ENCODE measurements at regions not wholly inside any gene's neighbourhood (a gene's known extent, or its start where the extent isn't known, plus 50 kb on each side); places are given as distances from the start of the nearest gene placed in this dataset.

DNA sequence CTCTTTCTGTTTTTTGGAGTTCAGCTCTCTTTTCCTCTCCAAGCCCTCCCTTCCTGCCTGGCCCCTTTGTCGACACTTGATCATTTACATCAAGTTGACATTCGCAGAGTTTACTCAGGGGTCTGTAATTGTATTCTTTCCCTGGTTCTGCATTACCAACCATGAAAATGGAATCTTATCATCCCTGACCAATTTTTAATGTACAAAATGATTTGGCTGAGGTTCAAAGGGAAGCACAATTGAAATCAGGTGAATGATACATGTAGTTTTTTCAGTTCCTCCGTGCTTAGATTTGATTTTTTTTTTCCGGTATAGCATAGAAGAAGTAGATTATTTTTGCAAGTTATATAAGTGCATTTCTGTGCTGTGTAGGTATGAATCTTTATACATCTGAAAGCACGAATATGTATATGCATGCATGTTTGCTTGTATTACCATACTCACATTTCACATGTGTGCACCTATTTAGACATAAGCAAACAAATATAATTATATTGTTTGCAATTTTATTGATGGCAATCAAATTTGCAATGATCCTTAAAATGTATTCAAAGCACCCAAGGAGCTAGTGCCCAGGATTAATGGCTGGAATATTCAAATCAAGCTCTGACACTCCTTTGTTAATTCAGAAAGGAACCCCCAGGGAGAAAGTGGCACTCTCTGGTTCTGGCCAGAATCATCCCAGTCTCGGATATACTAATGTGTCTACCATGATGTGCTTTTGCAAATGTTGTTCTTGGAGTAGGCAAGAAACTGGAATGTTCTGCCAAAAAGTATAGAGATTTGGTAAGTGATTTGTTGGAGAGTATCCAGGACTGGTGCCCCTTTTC lies 189.3 kb downstream of the VRK1 start:
- H3K27ac Mint-ChIP-seq = no peak overlapping the region
- H3K36me3 Mint-ChIP-seq = peaks cover 5% of the 10 kb centered on the region; the same call in 1 of the 2 replicates
- ChIA-PET POLR2A (no interaction called here), CTCF (no interaction called here)
- no peak for ATAC-seq
- no peak for DNase-seq (ENCODE audit: low spot score)
- H3K27me3 Mint-ChIP-seq (ENCODE audit: low read depth) = no peaks in the 10 kb centered on the region
- peaks cover 33% of the 10 kb centered on the region for H3K4me1 Mint-ChIP-seq
- H3K4me3 Mint-ChIP-seq = no peak overlapping the region
- TF ChIP-seq ELF4 (CRISPR knock-in tag; IDR thresholded peaks at IDR 0.05; ENCODE audit: low read depth) (no peak), CBFB (CRISPR knock-in tag; IDR thresholded peaks at IDR 0.05; ENCODE audit: low read depth) (no peak)
- TF ChIP-seq, protein P1, sequence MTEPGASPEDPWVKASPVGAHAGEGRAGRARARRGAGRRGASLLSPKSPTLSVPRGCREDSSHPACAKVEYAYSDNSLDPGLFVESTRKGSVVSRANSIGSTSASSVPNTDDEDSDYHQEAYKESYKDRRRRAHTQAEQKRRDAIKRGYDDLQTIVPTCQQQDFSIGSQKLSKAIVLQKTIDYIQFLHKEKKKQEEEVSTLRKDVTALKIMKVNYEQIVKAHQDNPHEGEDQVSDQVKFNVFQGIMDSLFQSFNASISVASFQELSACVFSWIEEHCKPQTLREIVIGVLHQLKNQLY (CRISPR knock-in tag; IDR thresholded peaks at IDR 0.05) = no peak
- peaks cover 27% of the 10 kb centered on the region for H3K9me3 Mint-ChIP-seq

DNA sequence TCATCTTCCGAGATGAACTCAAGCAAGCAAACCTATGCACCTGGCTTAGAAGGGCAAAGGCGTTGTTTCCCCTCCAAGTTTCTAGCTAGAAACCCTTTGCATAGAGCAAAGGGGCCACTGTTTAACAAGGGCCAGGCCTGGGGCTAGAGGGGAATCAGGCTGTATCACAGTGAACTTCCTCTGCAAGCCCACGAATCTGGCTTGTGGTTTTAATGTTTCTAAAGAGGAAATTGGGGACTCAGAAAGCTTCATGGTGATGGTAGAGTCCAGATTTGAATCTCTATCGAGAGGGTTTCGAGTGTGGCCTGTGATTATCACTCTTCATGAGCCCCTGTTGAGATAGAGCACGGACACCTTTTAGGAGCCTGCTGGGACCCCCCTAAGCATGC lies 189.9 kb downstream of the VRK1 start:
- Mint-ChIP-seq H3K36me3 (peaks cover 5% of the 10 kb centered on the region; the same call in 1 of the 2 replicates), H3K27ac (no peak overlapping the region), H3K4me3 (no peak overlapping the region), H3K27me3 (ENCODE audit: low read depth) (no peaks in the 10 kb centered on the region), H3K9me3 (peaks cover 23% of the 10 kb centered on the region), H3K4me1 (peaks cover 33% of the 10 kb centered on the region)
- ChIA-PET POLR2A (no interaction called here), CTCF (no interaction called here)
- no peak for ATAC-seq
- DNase-seq (ENCODE audit: low spot score) = no peak
- TF ChIP-seq HMGA2 (CRISPR knock-in tag; IDR thresholded peaks at IDR 0.05) = no peak

DNA sequence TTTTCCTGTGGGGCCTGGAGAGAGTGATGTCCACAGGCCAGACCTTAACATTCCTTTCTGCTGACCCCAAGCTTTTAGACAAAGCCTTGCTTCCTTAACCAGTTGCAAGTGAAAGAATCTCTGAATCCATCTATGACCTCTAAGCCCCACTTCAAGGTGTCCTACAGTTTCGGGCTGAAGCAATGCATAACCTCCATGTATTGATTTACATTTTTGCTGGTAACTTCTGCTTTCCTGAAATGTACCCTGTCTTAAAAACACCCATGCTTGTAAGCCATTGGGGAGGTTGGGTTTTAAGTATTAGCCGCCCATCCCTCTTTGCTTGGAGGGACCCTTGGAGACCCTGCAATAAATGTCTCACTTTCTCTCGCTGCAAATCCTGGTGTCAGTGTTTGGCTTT lies 190.6 kb downstream of the VRK1 start:
- ATAC-seq (no peak), DNase-seq (ENCODE audit: low spot score) (no peak)
- Mint-ChIP-seq H3K4me1 (peaks cover 33% of the 10 kb centered on the region), H3K4me3 (no peak overlapping the region), H3K9me3 (peaks cover 22% of the 10 kb centered on the region), H3K27me3 (ENCODE audit: low read depth) (peaks cover 3% of the 10 kb centered on the region; the same call in 1 of the 2 replicates), H3K27ac (no peak overlapping the region), H3K36me3 (peaks cover 5% of the 10 kb centered on the region; the same call in 1 of the 2 replicates)
- ChIA-PET POLR2A (no interaction called here), CTCF (no interaction called here)
- no peak for TF ChIP-seq NR2C2 (CRISPR knock-in tag; IDR thresholded peaks at IDR 0.05)
- TF ChIP-seq, protein P2, sequence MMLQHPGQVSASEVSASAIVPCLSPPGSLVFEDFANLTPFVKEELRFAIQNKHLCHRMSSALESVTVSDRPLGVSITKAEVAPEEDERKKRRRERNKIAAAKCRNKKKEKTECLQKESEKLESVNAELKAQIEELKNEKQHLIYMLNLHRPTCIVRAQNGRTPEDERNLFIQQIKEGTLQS (CRISPR knock-in tag; conservative IDR thresholded peaks at IDR 0.05) = no peak
- no peak for TF ChIP-seq TEAD4 (CRISPR knock-in tag; IDR thresholded peaks at IDR 0.05)
- TF ChIP-seq, protein P3, sequence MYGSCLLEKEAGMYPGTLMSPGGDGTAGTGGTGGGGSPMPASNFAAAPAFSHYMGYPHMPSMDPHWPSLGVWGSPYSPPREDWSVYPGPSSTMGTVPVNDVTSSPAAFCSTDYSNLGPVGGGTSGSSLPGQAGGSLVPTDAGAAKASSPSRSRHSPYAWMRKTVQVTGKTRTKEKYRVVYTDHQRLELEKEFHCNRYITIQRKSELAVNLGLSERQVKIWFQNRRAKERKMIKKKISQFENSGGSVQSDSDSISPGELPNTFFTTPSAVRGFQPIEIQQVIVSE (CRISPR knock-in tag; IDR thresholded peaks at IDR 0.05; ENCODE audit: borderline replicate concordance) = no peak

DNA sequence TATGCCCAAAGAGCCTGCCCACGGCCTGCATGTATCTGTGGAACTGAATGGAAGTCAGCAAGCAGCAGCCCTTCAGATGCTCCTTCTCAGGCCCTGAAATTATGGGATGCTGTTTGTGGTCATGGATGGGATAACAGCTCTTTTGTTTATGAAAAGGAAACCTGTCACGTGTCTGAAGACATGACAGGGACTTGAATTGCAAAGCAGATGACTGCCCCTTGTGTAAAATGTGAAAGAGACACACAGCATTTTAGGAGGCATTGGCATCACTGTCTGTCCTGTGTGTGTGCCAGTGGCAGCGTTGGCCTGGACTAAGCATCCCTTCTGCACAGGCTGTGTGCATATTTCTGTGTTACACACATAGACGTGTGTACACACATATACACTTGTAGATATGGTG lies 192.1 kb downstream of the VRK1 start:
- peaks cover 33% of the 10 kb centered on the region for H3K4me1 Mint-ChIP-seq
- H3K4me3 Mint-ChIP-seq = no peak overlapping the region
- peaks cover 5% of the 10 kb centered on the region; the same call in 1 of the 2 replicates for H3K36me3 Mint-ChIP-seq
- H3K9me3 Mint-ChIP-seq = peaks cover 17% of the 10 kb centered on the region
- ChIA-PET CTCF (interaction anchor here (1.2 kb wide), 1 partner anchor 22 kb away, joined by 3 read pairs; no protein-coding TSS in a partner anchor), POLR2A (no interaction called here)
- H3K27ac Mint-ChIP-seq = no peak overlapping the region
- ATAC-seq (no peak), DNase-seq (ENCODE audit: low spot score) (no peak)
- peaks cover 5% of the 10 kb centered on the region; the same call in 1 of the 2 replicates for H3K27me3 Mint-ChIP-seq (ENCODE audit: low read depth)
- no peak for TF ChIP-seq OVOL2 (CRISPR knock-in tag; IDR thresholded peaks at IDR 0.05; ENCODE audit: borderline replicate concordance)
- TF ChIP-seq TEAD4 (CRISPR knock-in tag; IDR thresholded peaks at IDR 0.05) = no peak
- TF ChIP-seq, protein P4, sequence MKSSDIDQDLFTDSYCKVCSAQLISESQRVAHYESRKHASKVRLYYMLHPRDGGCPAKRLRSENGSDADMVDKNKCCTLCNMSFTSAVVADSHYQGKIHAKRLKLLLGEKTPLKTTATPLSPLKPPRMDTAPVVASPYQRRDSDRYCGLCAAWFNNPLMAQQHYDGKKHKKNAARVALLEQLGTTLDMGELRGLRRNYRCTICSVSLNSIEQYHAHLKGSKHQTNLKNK (CRISPR knock-in tag; IDR thresholded peaks at IDR 0.05) = no peak

DNA sequence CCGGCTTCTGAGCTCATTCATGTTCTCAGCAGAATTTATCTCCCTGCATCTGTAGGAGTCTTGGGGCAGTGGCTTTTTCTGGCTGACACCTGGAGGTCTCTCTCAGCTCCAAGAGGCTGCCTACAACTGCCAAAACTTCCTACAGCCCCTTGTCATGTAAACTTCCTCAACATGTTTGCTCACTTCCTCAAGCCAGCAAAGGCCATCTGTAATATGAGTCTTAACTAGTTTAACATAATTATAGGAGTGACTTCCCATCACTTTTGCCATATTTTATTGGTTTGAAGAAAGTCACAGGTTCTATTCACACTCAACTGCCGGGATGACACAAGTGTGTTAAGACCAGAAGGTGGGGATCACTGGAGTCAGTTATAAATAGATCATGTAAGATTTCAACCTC lies 194.0 kb downstream of the VRK1 start:
- CTCF ChIA-PET = interaction anchor here (1.0 kb wide), 1 partner anchor 20 kb away, joined by 3 read pairs; no protein-coding TSS in a partner anchor
- POLR2A ChIA-PET = no interaction called here
- Mint-ChIP-seq H3K4me3 (no peak overlapping the region), H3K36me3 (peaks cover 5% of the 10 kb centered on the region; the same call in 1 of the 2 replicates), H3K9me3 (peaks cover 9% of the 10 kb centered on the region), H3K27me3 (ENCODE audit: low read depth) (peaks cover 5% of the 10 kb centered on the region; the same call in 1 of the 2 replicates), H3K4me1 (peaks cover 36% of the 10 kb centered on the region), H3K27ac (no peak overlapping the region)
- ATAC-seq = no peak
- no peak for DNase-seq (ENCODE audit: low spot score)
- TF ChIP-seq ZNF263 (CRISPR knock-in tag; IDR thresholded peaks at IDR 0.05; ENCODE audit: low read depth) = no peak
- TF ChIP-seq, protein P5, sequence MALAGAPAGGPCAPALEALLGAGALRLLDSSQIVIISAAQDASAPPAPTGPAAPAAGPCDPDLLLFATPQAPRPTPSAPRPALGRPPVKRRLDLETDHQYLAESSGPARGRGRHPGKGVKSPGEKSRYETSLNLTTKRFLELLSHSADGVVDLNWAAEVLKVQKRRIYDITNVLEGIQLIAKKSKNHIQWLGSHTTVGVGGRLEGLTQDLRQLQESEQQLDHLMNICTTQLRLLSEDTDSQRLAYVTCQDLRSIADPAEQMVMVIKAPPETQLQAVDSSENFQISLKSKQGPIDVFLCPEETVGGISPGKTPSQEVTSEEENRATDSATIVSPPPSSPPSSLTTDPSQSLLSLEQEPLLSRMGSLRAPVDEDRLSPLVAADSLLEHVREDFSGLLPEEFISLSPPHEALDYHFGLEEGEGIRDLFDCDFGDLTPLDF (CRISPR knock-in tag; IDR thresholded peaks at IDR 0.05) = no peak
- TF ChIP-seq CREM (CRISPR knock-in tag; IDR thresholded peaks at IDR 0.05) = no peak
- TF ChIP-seq, protein P6, sequence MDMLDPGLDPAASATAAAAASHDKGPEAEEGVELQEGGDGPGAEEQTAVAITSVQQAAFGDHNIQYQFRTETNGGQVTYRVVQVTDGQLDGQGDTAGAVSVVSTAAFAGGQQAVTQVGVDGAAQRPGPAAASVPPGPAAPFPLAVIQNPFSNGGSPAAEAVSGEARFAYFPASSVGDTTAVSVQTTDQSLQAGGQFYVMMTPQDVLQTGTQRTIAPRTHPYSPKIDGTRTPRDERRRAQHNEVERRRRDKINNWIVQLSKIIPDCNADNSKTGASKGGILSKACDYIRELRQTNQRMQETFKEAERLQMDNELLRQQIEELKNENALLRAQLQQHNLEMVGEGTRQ (CRISPR knock-in tag; IDR thresholded peaks at IDR 0.05) = no peak
- TF ChIP-seq, protein P7, sequence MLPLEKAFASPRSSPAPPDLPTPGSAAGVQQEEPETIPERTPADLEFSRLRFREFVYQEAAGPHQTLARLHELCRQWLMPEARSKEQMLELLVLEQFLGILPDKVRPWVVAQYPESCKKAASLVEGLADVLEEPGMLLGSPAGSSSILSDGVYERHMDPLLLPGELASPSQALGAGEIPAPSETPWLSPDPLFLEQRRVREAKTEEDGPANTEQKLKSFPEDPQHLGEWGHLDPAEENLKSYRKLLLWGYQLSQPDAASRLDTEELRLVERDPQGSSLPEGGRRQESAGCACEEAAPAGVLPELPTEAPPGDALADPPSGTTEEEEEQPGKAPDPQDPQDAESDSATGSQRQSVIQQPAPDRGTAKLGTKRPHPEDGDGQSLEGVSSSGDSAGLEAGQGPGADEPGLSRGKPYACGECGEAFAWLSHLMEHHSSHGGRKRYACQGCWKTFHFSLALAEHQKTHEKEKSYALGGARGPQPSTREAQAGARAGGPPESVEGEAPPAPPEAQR (CRISPR knock-in tag; IDR thresholded peaks at IDR 0.05) = no peak
- TF ChIP-seq SOX15 (CRISPR knock-in tag; IDR thresholded peaks at IDR 0.05) = no peak
- TF ChIP-seq FOXK1 (CRISPR knock-in tag; IDR thresholded peaks at IDR 0.05) = no peak
- TF ChIP-seq FOXJ3 (CRISPR knock-in tag; IDR thresholded peaks at IDR 0.05; ENCODE audit: borderline replicate concordance) = no peak

Measured in WTC11 (cell line).